CD14-positive monocyte (primary cell): ENCODE measurements at regions not wholly inside any gene's neighbourhood (a gene's known extent, or its start where the extent isn't known, plus 50 kb on each side); places are given as distances from the start of the nearest gene placed in this dataset.

ENCODE experiments used
- DNase-seq, 3 donors: peaks; one replicate each; pipeline ENCODE4 v3.0.0-alpha.2; 2011 to 2022
- H2AFZ ChIP-seq: 2 replicates; pipeline ENCODE4 v1.6.0; 2012; ENCODE audit warnings: mild to moderate bottlenecking, low read depth, low read length, inconsistent platforms; ENCODE audit not compliant: insufficient read depth, poor library complexity, severe bottlenecking
- H3K27ac ChIP-seq, 2 donors: 1 replicate in 1 of 2; 2 replicates in 1 of 2; pipeline ENCODE4 v1.5.1; 2012 to 2013; ENCODE audit warnings: low read length in 2 of 2, control low read depth in 1 of 2, inconsistent platforms in 1 of 2, low read depth in 1 of 2, mild to moderate bottlenecking in 1 of 2
- H3K27me3 ChIP-seq, 2 donors: one replicate each; pipeline versions ENCODE4 v1.6.0 to v1.6.1; 2011 to 2013; ENCODE audit warnings: low read length in 2 of 2; ENCODE audit not compliant: control insufficient read depth in 2 of 2, insufficient read depth in 2 of 2
- H3K36me3 ChIP-seq, 2 donors: replicated peaks in 1 of 2; 1 replicate in 1 of 2; 2 replicates in 1 of 2; pipeline versions ENCODE4 v1.5.1 to v1.6.1; 2012 to 2013; ENCODE audit warnings: low read length in 2 of 2, control low read depth in 1 of 2, inconsistent platforms in 1 of 2, mild to moderate bottlenecking in 1 of 2; ENCODE audit not compliant: insufficient read depth in 2 of 2, control insufficient read depth in 1 of 2
- H3K4me1 ChIP-seq, 2 donors: 1 replicate in 1 of 2; 2 replicates in 1 of 2; pipeline versions ENCODE4 v1.5.1 to v1.6.1; 2012 to 2013; ENCODE audit warnings: low read length in 2 of 2, control low read depth in 1 of 2, inconsistent platforms in 1 of 2, mild to moderate bottlenecking in 1 of 2, moderate library complexity in 1 of 2; ENCODE audit not compliant: insufficient read depth in 2 of 2, control insufficient read depth in 1 of 2
- H3K4me2 ChIP-seq: replicated peaks from 2 replicates; pipeline ENCODE3; 2012; ENCODE audit warnings: low read length, moderate library complexity, mild to moderate bottlenecking; ENCODE audit not compliant: poor library complexity, severe bottlenecking; ENCODE audit errors: extremely low read depth
- H3K4me3 ChIP-seq, 3 experiments: fragments of 200-600 bp in 1 of 3; sonication (generic) in 1 of 3; replicated peaks in 1 of 3; 1 replicate in 2 of 3; 2 replicates in 1 of 3; pipeline ENCODE4 v1.5.1; 2011 to 2013; ENCODE audit warnings: low read length in 3 of 3, mild to moderate bottlenecking in 3 of 3, control low read depth in 2 of 3, low read depth in 2 of 3, inconsistent platforms in 1 of 3, moderate library complexity in 1 of 3
- H3K79me2 ChIP-seq: 2 replicates; pipeline ENCODE4 v1.6.0; 2012; ENCODE audit warnings: mild to moderate bottlenecking, control low read depth, inconsistent platforms, low read length, moderate library complexity; ENCODE audit not compliant: insufficient read depth
- H3K9ac ChIP-seq: 2 replicates; pipeline ENCODE4 v1.6.0; 2017; ENCODE audit warnings: low read length, mild to moderate bottlenecking; ENCODE audit not compliant: insufficient read depth, poor library complexity, severe bottlenecking
- H3K9me3 ChIP-seq, 2 donors: replicated peaks in 1 of 2; 1 replicate in 1 of 2; 2 replicates in 1 of 2; pipeline versions ENCODE4 v1.5.1 to v1.6.1; 2012 to 2013; ENCODE audit warnings: low read length in 2 of 2, control low read depth in 1 of 2; ENCODE audit not compliant: control insufficient read depth in 1 of 2, insufficient read depth in 1 of 2
- H4K20me1 ChIP-seq: 2 replicates; pipeline ENCODE4 v1.6.0; 2012; ENCODE audit warnings: mild to moderate bottlenecking, low read length, control low read depth, moderate library complexity; ENCODE audit not compliant: insufficient read depth
- H3K27ac Mint-ChIP-seq, 7 donors: one replicate each; pipeline ENCODE4 v1.8.0; 2020; ENCODE audit warnings: mild to moderate bottlenecking in 7 of 7, mixed read lengths in 7 of 7, moderate library complexity in 6 of 7, inconsistent platforms in 2 of 7
- H3K27me3 Mint-ChIP-seq, 3 donors: one replicate each; pipeline ENCODE4 v1.8.0; 2021 to 2022; ENCODE audit warnings: low read depth in 3 of 3, mild to moderate bottlenecking in 3 of 3, mixed read lengths in 3 of 3, moderate library complexity in 3 of 3, inconsistent platforms in 1 of 3
- H3K36me3 Mint-ChIP-seq, 2 donors: one replicate each; pipeline ENCODE4 v1.8.0; 2020; ENCODE audit warnings: mixed read lengths in 2 of 2, inconsistent platforms in 1 of 2, mild to moderate bottlenecking in 1 of 2
- H3K4me1 Mint-ChIP-seq: one replicate; pipeline ENCODE4 v1.8.0; 2020; ENCODE audit warnings: mild to moderate bottlenecking, mixed read lengths
- H3K4me3 Mint-ChIP-seq, 2 donors: one replicate each; pipeline ENCODE4 v1.8.0; 2020; ENCODE audit warnings: mild to moderate bottlenecking in 2 of 2, mixed read lengths in 2 of 2, moderate library complexity in 1 of 2
- H3K9me3 Mint-ChIP-seq, 7 donors: one replicate each; pipeline ENCODE4 v1.8.0; 2020 to 2022; ENCODE audit warnings: mixed read lengths in 7 of 7, mild to moderate bottlenecking in 6 of 7, moderate library complexity in 6 of 7, inconsistent platforms in 2 of 7
- WGBS: methylation state at CpG from one replicate; pipeline ENCODE4 v1.1.5; 2013; ENCODE audit warnings: missing lambda C conversion rate; ENCODE audit not compliant: insufficient coverage; 5-methylcytosine and 5-hydroxymethylcytosine counted together
- intact Hi-C, 2 donors: fragments of 100-400 bp; cut with micrococcal nuclease; formaldehyde crosslinking; loops; one replicate each; pipeline versions ENCODE4 v1.15.0 to v1.15.1; 2023
- TF ChIP-seq, protein P1 (sequence below): fragments of 200-600 bp; IDR thresholded peaks from one replicate; pipeline ENCODE4 v1.8.0; 2022; ENCODE audit warnings: antibody characterized with exemption, mild to moderate bottlenecking

DNA sequence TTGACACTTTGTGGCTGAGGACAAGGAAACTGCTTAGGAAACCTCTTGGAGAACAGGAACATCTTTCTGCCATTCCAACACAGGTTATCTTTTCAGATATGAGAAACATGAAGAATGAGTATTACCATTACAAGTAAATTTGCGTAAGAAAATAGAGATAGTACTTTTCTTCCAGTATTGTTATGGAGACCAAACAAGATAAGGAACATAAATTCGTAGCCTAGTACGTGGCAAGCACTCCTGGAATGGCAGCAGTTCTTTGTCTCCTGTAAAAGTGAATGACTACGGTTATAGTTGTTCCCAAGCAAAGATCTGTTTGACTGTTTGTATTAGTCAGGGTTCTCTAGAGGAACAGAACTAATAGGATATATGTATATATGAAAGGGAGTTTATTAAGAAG is 843.1 kb downstream of the STIM2 start:
- H3K4me3 ChIP-seq, result no peak overlapping the region
- H3K27me3 Mint-ChIP-seq, result peaks cover 0 to 1% (median 0%) of the 10 kb centered on the region in 3 donors
- peaks cover 0 to 3% (median 0%) of the 10 kb centered on the region in 7 donors for H3K9me3 Mint-ChIP-seq
- no peaks in the 10 kb centered on the region for H3K79me2 ChIP-seq
- H3K27ac Mint-ChIP-seq, result no peak overlapping the region
- 92% methylated on average over 2 of the region's 4 CpGs for WGBS
- no peak for DNase-seq
- H3K9me3 ChIP-seq, result no peaks in the 10 kb centered on the region
- H3K9ac ChIP-seq, result no peak overlapping the region
- H3K4me2 ChIP-seq, result no peak overlapping the region
- H3K4me3 Mint-ChIP-seq, result no peak overlapping the region
- no peak overlapping the region for H3K27ac ChIP-seq
- no peaks in the 10 kb centered on the region for H3K36me3 ChIP-seq
- no peaks in the 10 kb centered on the region for H3K4me1 ChIP-seq
- TF ChIP-seq, protein P1, sequence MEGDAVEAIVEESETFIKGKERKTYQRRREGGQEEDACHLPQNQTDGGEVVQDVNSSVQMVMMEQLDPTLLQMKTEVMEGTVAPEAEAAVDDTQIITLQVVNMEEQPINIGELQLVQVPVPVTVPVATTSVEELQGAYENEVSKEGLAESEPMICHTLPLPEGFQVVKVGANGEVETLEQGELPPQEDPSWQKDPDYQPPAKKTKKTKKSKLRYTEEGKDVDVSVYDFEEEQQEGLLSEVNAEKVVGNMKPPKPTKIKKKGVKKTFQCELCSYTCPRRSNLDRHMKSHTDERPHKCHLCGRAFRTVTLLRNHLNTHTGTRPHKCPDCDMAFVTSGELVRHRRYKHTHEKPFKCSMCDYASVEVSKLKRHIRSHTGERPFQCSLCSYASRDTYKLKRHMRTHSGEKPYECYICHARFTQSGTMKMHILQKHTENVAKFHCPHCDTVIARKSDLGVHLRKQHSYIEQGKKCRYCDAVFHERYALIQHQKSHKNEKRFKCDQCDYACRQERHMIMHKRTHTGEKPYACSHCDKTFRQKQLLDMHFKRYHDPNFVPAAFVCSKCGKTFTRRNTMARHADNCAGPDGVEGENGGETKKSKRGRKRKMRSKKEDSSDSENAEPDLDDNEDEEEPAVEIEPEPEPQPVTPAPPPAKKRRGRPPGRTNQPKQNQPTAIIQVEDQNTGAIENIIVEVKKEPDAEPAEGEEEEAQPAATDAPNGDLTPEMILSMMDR, result no peak
- H3K36me3 Mint-ChIP-seq, result no peaks in the 10 kb centered on the region
- no peaks in the 10 kb centered on the region for H4K20me1 ChIP-seq
- no peak overlapping the region for H2AFZ ChIP-seq
- H3K4me1 Mint-ChIP-seq, result no peaks in the 10 kb centered on the region
- H3K27me3 ChIP-seq, result no peaks in the 10 kb centered on the region
- intact Hi-C loops, result no loop called here

DNA sequence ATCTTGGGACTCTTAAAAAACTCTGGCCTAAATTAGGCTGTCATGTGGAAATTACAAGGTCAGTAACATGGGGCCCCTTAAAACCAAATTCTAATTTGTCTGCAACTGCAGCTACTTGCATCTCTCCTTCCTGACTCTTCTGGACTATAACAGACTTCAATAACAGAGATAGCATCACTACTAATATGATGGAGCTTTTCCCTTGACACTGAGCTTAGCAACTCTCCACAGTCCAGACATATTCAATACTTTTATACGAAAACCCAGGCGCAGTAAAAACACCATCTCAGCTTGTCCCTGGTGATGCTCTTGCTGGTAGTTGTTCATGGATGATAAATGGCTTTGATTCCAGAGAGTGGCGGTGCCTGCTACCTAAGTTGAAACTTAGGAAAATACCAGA is 850.4 kb downstream of the STIM2 start:
- H3K27me3 ChIP-seq, result no peaks in the 10 kb centered on the region
- H3K4me1 ChIP-seq, result no peaks in the 10 kb centered on the region
- no peaks in the 10 kb centered on the region for H3K4me1 Mint-ChIP-seq
- H3K36me3 ChIP-seq, result no peaks in the 10 kb centered on the region
- WGBS, result no CpG with 5 or more reads among the region's 3 CpGs
- TF ChIP-seq, protein P1, result no peak
- no peak overlapping the region for H3K4me3 Mint-ChIP-seq
- peaks cover 0 to 3% (median 0%) of the 10 kb centered on the region in 7 donors for H3K9me3 Mint-ChIP-seq
- no peak overlapping the region for H3K27ac Mint-ChIP-seq
- no peak overlapping the region for H3K27ac ChIP-seq
- H3K36me3 Mint-ChIP-seq, result no peaks in the 10 kb centered on the region
- H4K20me1 ChIP-seq, result no peaks in the 10 kb centered on the region
- H3K79me2 ChIP-seq, result no peaks in the 10 kb centered on the region
- H3K4me3 ChIP-seq, result no peak overlapping the region
- H3K27me3 Mint-ChIP-seq, result peaks cover 0 to 2% (median 0%) of the 10 kb centered on the region in 3 donors
- H3K9me3 ChIP-seq, result no peaks in the 10 kb centered on the region
- H3K4me2 ChIP-seq, result no peak overlapping the region
- no peak for DNase-seq
- H3K9ac ChIP-seq, result no peak overlapping the region
- intact Hi-C loops, result no loop called here
- no peak overlapping the region for H2AFZ ChIP-seq
